ENCODE measurements at regions not wholly inside any gene's neighbourhood (a gene's known extent, or its start where the extent isn't known, plus 50 kb on each side); places are given as distances from the start of the nearest gene placed in this dataset.
"Not testable (repeated sequence)": the region's sequence is repeated elsewhere in the genome, so short reads cannot be mapped to it uniquely, and the experiment has no call there.

- ATAC-seq, result peak in 1 of 2 donors; percentile 53
- not testable (repeated sequence) for H3K4me1 Mint-ChIP-seq (ENCODE audit: low read depth in 2 of 2); H3K36me3 Mint-ChIP-seq; H3K4me3 Mint-ChIP-seq; H3K9me3 Mint-ChIP-seq; DNase-seq (ENCODE audit: low spot score); H3K27ac Mint-ChIP-seq
- H3K27me3 Mint-ChIP-seq, result peaks cover 2 to 20% of the 10 kb centered on the region in 2 donors
These were observed 113.1 kb downstream of the PSAT1 start for GRCh38 chr9:78409928-78410510.

GRCh38 chr9:78422309-78422708, 125.4 kb downstream of the PSAT1 start:
- H3K9me3 Mint-ChIP-seq, result no peaks in the 10 kb centered on the region
- no peak for ATAC-seq

GRCh38 chr9:78424299-78424698, 127.4 kb downstream of the PSAT1 start:
- no peak for DNase-seq (ENCODE audit: low spot score)
- Mint-ChIP-seq H3K9me3 (no peaks in the 10 kb centered on the region), H3K27me3 (peaks cover 10 to 24% of the 10 kb centered on the region in 2 donors), H3K4me3 (no peak overlapping the region), H3K27ac (no peak overlapping the region), H3K36me3 (peaks cover 4% of the 10 kb centered on the region), H3K4me1 (ENCODE audit: low read depth in 2 of 2) (no peaks in the 10 kb centered on the region)
- ATAC-seq, result no peak

More at GRCh38 chr9:78422309-78422708, 125.4 kb downstream of the PSAT1 start:
- Mint-ChIP-seq H3K4me3 (no peak overlapping the region), H3K27me3 (peaks cover 14 to 20% of the 10 kb centered on the region in 2 donors), H3K36me3 (no peaks in the 10 kb centered on the region), H3K4me1 (ENCODE audit: low read depth in 2 of 2) (no peaks in the 10 kb centered on the region), H3K27ac (no peak overlapping the region)
- no peak for DNase-seq (ENCODE audit: low spot score)

DNA sequence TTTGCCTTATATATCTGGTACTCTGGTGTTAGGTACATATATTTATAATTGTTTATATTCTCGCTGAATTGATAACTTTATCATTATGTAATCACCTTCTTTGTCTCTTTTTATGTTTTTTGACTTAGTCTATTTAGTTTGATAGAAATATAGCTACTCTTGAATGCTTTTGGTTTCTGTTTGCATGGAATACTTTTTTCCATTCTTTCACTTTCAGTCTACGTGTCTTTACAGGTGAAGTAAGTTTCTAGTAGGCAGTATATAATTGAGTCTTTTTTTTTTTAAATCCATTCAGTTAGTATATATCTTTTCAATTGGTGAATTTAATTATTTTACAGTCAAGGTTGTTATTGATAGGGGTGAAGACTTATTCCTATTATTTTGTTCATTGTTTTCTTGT, 131.7 kb downstream of the PSAT1 start:
- Mint-ChIP-seq H3K27ac (no peak overlapping the region), H3K4me3 (no peak overlapping the region), H3K36me3 (peaks cover 4% of the 10 kb centered on the region), H3K27me3 (peaks cover 8 to 23% of the 10 kb centered on the region in 2 donors), H3K9me3 (no peaks in the 10 kb centered on the region), H3K4me1 (ENCODE audit: low read depth in 2 of 2) (no peaks in the 10 kb centered on the region)
- ATAC-seq (no peak), DNase-seq (ENCODE audit: low spot score) (no peak)

DNA sequence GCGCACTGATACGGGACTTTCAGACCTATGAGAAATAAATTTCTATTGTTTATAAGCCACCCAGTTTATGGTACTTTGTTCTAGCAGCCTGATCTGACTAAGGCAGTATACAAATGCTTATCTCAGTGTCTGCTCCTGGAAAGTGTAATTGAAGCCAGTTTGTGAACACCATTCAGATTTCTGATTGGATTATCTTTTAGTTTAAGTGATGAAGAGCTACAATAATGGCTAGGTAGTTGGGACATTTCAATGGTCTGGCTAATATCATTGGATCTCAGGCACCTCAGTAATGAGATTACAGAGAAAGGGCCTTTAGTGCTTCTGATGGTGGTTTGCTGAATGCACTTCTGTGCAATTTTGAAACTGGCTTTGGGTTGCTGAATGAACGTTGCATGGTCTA, 133.5 kb downstream of the PSAT1 start:
- H3K27ac Mint-ChIP-seq, result no peak overlapping the region
- H3K36me3 Mint-ChIP-seq, result peaks cover 4% of the 10 kb centered on the region
- no peak overlapping the region for H3K4me3 Mint-ChIP-seq
- DNase-seq (ENCODE audit: low spot score), result no peak
- no peaks in the 10 kb centered on the region for H3K4me1 Mint-ChIP-seq (ENCODE audit: low read depth in 2 of 2)
- no peak for ATAC-seq
- H3K9me3 Mint-ChIP-seq, result no peaks in the 10 kb centered on the region
- peaks cover 12 to 23% of the 10 kb centered on the region in 2 donors for H3K27me3 Mint-ChIP-seq

- peaks cover 6 to 20% of the 10 kb centered on the region in 2 donors for H3K27me3 Mint-ChIP-seq
- not testable (repeated sequence) for DNase-seq (ENCODE audit: low spot score); H3K4me3 Mint-ChIP-seq; H3K27ac Mint-ChIP-seq; H3K36me3 Mint-ChIP-seq; H3K4me1 Mint-ChIP-seq (ENCODE audit: low read depth in 2 of 2); ATAC-seq; H3K9me3 Mint-ChIP-seq
These were observed 134.1 kb downstream of the PSAT1 start for GRCh38 chr9:78431039-78431438.

DNA sequence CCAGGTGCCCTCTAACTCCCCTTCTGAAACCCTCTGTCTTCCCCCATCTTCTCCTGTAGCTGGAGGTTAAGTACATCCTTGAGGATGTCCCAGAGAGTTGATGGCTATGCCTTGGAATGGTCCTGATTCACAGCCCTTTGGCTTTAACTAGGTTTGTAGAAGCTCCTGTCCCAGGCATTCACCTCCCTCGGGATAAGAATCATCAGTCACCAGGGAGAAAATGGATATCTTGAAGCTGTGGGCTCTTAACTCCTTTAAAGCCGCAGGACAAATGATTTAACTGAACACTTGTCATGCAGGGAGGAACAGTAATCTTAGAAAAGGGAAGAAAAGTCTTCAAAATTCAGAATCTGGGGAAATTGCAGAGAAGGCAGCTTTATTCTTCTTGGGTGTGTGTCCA, 139.9 kb downstream of the PSAT1 start:
- no peak overlapping the region for H3K27ac Mint-ChIP-seq
- H3K9me3 Mint-ChIP-seq, result no peaks in the 10 kb centered on the region
- H3K36me3 Mint-ChIP-seq, result no peaks in the 10 kb centered on the region
- H3K4me3 Mint-ChIP-seq, result no peak overlapping the region
- ATAC-seq (no peak), DNase-seq (ENCODE audit: low spot score) (no peak)
- peaks cover 28 to 30% of the 10 kb centered on the region in 2 donors for H3K27me3 Mint-ChIP-seq
- H3K4me1 Mint-ChIP-seq (ENCODE audit: low read depth in 2 of 2), result peaks cover 0 to 7% of the 10 kb centered on the region in 2 donors

- Mint-ChIP-seq H3K4me3 (no peak overlapping the region), H3K36me3 (no peaks in the 10 kb centered on the region), H3K4me1 (ENCODE audit: low read depth in 2 of 2) (peaks cover 0 to 7% of the 10 kb centered on the region in 2 donors), H3K27me3 (peaks cover 26 to 28% of the 10 kb centered on the region in 2 donors), H3K9me3 (no peaks in the 10 kb centered on the region), H3K27ac (no peak overlapping the region)
- DNase-seq (ENCODE audit: low spot score) (no peak), ATAC-seq (no peak)
These were observed 140.4 kb downstream of the PSAT1 start for GRCh38 chr9:78437296-78437695.

DNA sequence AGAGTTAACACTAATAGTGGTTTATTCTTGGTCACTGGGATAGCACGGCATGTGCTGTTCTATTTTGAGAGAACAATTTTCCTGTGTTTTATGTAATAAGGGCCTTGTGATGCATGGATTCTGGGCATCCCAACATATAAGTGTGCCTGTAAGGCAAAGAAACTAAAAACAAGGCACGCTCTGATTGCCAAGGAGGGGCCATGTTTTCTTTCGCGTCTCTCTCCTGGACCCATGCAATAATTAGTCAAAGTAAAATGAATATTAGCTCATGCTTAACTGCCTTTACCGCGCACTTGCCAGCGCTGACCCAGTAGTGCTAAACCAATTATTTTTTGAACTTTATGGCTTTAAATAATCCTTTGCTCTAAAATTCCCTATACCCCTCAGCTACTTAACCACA, 140.9 kb downstream of the PSAT1 start:
- no peak overlapping the region for H3K27ac Mint-ChIP-seq
- H3K36me3 Mint-ChIP-seq, result no peaks in the 10 kb centered on the region
- no peak for DNase-seq (ENCODE audit: low spot score)
- no peaks in the 10 kb centered on the region for H3K9me3 Mint-ChIP-seq
- H3K4me3 Mint-ChIP-seq, result no peak overlapping the region
- H3K27me3 Mint-ChIP-seq, result peaks cover 21 to 28% of the 10 kb centered on the region in 2 donors
- H3K4me1 Mint-ChIP-seq (ENCODE audit: low read depth in 2 of 2), result peaks cover 0 to 7% of the 10 kb centered on the region in 2 donors
- ATAC-seq, result no peak

GRCh38 chr9:78438211-78438610, 141.3 kb downstream of the PSAT1 start:
- Mint-ChIP-seq H3K27ac (no peak overlapping the region), H3K36me3 (no peaks in the 10 kb centered on the region), H3K4me3 (no peak overlapping the region), H3K27me3 (peaks cover 21 to 28% of the 10 kb centered on the region in 2 donors), H3K4me1 (ENCODE audit: low read depth in 2 of 2) (peaks cover 0 to 7% of the 10 kb centered on the region in 2 donors), H3K9me3 (no peaks in the 10 kb centered on the region)
- no peak for DNase-seq (ENCODE audit: low spot score)
- ATAC-seq, result no peak

DNA sequence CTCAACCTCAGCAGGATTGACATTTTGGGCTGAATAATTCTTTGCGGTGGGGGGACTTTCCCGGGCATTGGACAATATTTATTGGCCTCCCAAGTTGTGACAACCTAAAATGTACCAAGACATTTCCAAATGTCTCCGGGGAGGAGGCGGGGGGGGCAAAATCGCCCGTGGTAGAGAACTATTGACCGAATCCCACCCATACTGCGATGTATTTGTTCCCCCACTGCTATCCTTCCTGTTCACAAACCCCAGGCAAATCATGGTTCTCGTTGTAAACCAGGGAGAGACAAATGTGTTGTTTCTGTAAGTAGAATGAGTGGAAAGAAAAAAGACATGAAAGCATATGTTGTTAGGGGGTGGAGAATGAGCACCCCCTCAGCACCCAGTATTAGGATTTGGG, 141.9 kb downstream of the PSAT1 start:
- Mint-ChIP-seq H3K4me1 (ENCODE audit: low read depth in 2 of 2) (peaks cover 0 to 7% of the 10 kb centered on the region in 2 donors), H3K27ac (no peak overlapping the region), H3K36me3 (no peaks in the 10 kb centered on the region), H3K27me3 (peaks cover 21 to 28% of the 10 kb centered on the region in 2 donors), H3K9me3 (no peaks in the 10 kb centered on the region), H3K4me3 (no peak overlapping the region)
- ATAC-seq, result no peak
- no peak for DNase-seq (ENCODE audit: low spot score)

- ATAC-seq (peak; percentile 66 to 70), DNase-seq (ENCODE audit: low spot score) (no peak)
- H3K27ac Mint-ChIP-seq, result no peak overlapping the region
- H3K9me3 Mint-ChIP-seq, result no peaks in the 10 kb centered on the region
- peaks cover 21 to 28% of the 10 kb centered on the region in 2 donors for H3K27me3 Mint-ChIP-seq
- H3K36me3 Mint-ChIP-seq, result no peaks in the 10 kb centered on the region
- H3K4me1 Mint-ChIP-seq (ENCODE audit: low read depth in 2 of 2), result peaks cover 0 to 7% of the 10 kb centered on the region in 2 donors
- H3K4me3 Mint-ChIP-seq, result no peak overlapping the region
These were observed 142.4 kb downstream of the PSAT1 start for GRCh38 chr9:78439190-78439865.

- Mint-ChIP-seq H3K9me3 (no peaks in the 10 kb centered on the region), H3K27me3 (peaks cover 22 to 26% of the 10 kb centered on the region in 2 donors), H3K4me3 (no peak overlapping the region), H3K36me3 (no peaks in the 10 kb centered on the region), H3K27ac (no peak overlapping the region), H3K4me1 (ENCODE audit: low read depth in 2 of 2) (peaks cover 0 to 7% of the 10 kb centered on the region in 2 donors)
- ATAC-seq, result no peak
- no peak for DNase-seq (ENCODE audit: low spot score)
These were observed 143.2 kb downstream of the PSAT1 start for GRCh38 chr9:78439866-78440830.

DNA sequence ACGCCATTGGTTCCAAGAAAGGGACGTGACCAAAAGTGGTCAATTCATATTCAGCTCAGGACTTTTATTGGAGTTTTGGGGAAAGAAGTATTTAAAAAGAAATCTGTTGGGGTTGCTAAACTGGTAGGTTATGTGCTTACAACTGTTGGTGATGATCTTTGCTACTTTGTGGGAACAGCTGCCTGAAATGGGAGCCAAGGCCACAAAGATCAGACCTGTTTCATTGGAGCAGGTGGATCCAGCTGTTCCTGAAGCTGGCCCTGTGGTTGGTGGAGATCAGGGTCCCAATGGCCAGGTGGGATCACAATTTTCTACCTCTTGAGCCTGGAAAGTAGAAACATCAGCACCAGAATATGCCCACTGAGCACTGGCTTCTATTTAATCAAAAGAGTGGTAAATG, 144.5 kb downstream of the PSAT1 start:
- Mint-ChIP-seq H3K4me3 (no peak overlapping the region), H3K4me1 (ENCODE audit: low read depth in 2 of 2) (peaks cover 0 to 7% of the 10 kb centered on the region in 2 donors), H3K36me3 (no peaks in the 10 kb centered on the region), H3K27me3 (peaks cover 20 to 22% of the 10 kb centered on the region in 2 donors), H3K27ac (no peak overlapping the region), H3K9me3 (no peaks in the 10 kb centered on the region)
- no peak for ATAC-seq
- no peak for DNase-seq (ENCODE audit: low spot score)

All from natural killer cell treated with Interleukin-12 subunit alpha and Interleukin-12 subunit beta and Interleukin-15 and Interleukin-18, amount 100 ng/mL, for 72 hours (primary cell).